IMR-90 (cell line): ENCODE measurements at regions not wholly inside any gene's neighbourhood (a gene's known extent, or its start where the extent isn't known, plus 50 kb on each side); places are given as distances from the start of the nearest gene placed in this dataset.

ENCODE experiments used
- ATAC-seq: fragments of 200-7000 bp; cut with Tn5 transposase; 2 replicates; pipeline ENCODE4 v1.9.1; 2020; ENCODE audit warnings: low read depth, mild to moderate bottlenecking, moderate library complexity
- BruUV-seq: library from RNA; stranded (reverse); fragments of 400-500 nt; replicated peaks from 2 replicates; lab custom pipeline; 2021; lab: Mats Ljungman, UMichigan
- CTCF ChIA-PET: fragments of 300-600 bp; formaldehyde crosslinking; extraction: SDS; loops from one replicate; lab custom pipeline; 2021; ENCODE audit warnings: antibody characterized with exemption; lab: Yijun Ruan, JAX
- POLR2A ChIA-PET: fragments of 300-600 bp; sonication (Branson Sonifier 250); formaldehyde crosslinking; loops from one replicate; lab custom pipeline; 2022; ENCODE audit warnings: antibody characterized with exemption; ENCODE audit not compliant: unreplicated experiment; lab: Charles Lee
- DNase-seq: peaks from one replicate; pipeline ENCODE4 v3.0.0; 2013
- H2AFZ ChIP-seq: replicated peaks from 2 replicates; pipeline ENCODE3; 2013; ENCODE audit warnings: low read length, mild to moderate bottlenecking; ENCODE audit not compliant: poor library complexity
- H2AK5ac ChIP-seq: 2 replicates; pipeline ENCODE4 v1.6.1; 2013; ENCODE audit warnings: low read depth, low read length, inconsistent platforms
- H2AK9ac ChIP-seq: replicated peaks from 2 replicates; pipeline ENCODE3; 2013; ENCODE audit warnings: mild to moderate bottlenecking, low read depth, low read length, moderate library complexity; ENCODE audit not compliant: poor library complexity
- H2BK120ac ChIP-seq: 2 replicates; pipeline ENCODE4 v1.6.1; 2013; ENCODE audit warnings: low read depth, low read length, inconsistent platforms
- H2BK15ac ChIP-seq: 3 replicates; pipeline ENCODE4 v1.6.1; 2013; ENCODE audit warnings: low read depth, low read length, inconsistent platforms
- H2BK20ac ChIP-seq: 2 replicates; pipeline ENCODE4 v1.6.1; 2013; ENCODE audit warnings: low read depth, mild to moderate bottlenecking, inconsistent platforms, low read length, moderate library complexity
- H2BK5ac ChIP-seq: 2 replicates; pipeline ENCODE4 v1.6.1; 2013; ENCODE audit warnings: mild to moderate bottlenecking, low read depth, low read length, inconsistent platforms; ENCODE audit not compliant: poor library complexity, severe bottlenecking
- H3K14ac ChIP-seq: replicated peaks from 2 replicates; pipeline ENCODE4 v1.6.1; 2013; ENCODE audit warnings: low read depth, low read length, inconsistent platforms
- H3K18ac ChIP-seq: 2 replicates; pipeline ENCODE4 v1.6.1; 2013; ENCODE audit warnings: low read depth, low read length, control low read depth
- H3K23ac ChIP-seq: 2 replicates; pipeline ENCODE4 v1.6.1; 2013; ENCODE audit warnings: low read depth, low read length, inconsistent platforms
- H3K27ac ChIP-seq: 2 replicates; pipeline ENCODE4 v1.5.1; 2013; ENCODE audit warnings: mild to moderate bottlenecking, control low read depth, low read length; ENCODE audit not compliant: insufficient read depth
- H3K27me3 ChIP-seq: 2 replicates; pipeline ENCODE4 v1.6.1; 2013; ENCODE audit warnings: low read length; ENCODE audit not compliant: control insufficient read depth, insufficient read depth
- H3K36me3 ChIP-seq: 2 replicates; pipeline ENCODE4 v1.6.1; 2013; ENCODE audit warnings: low read length, mixed read lengths; ENCODE audit not compliant: control insufficient read depth, insufficient read depth
- H3K4ac ChIP-seq: 2 replicates; pipeline ENCODE4 v1.6.1; 2013; ENCODE audit warnings: low read depth, low read length, inconsistent platforms
- H3K4me1 ChIP-seq: 2 replicates; pipeline ENCODE4 v1.6.1; 2013; ENCODE audit warnings: low read length, mixed read lengths; ENCODE audit not compliant: control insufficient read depth, insufficient read depth
- H3K4me2 ChIP-seq: 2 replicates; pipeline ENCODE4 v1.6.1; 2013; ENCODE audit warnings: low read depth, mild to moderate bottlenecking, control low read depth, low read length, moderate library complexity
- H3K4me3 ChIP-seq: 2 replicates; pipeline ENCODE4 v1.5.1; 2013; ENCODE audit warnings: low read depth, mild to moderate bottlenecking, control low read depth, low read length, moderate library complexity; ENCODE audit not compliant: insufficient read depth
- H3K56ac ChIP-seq: 2 replicates; pipeline ENCODE4 v1.6.1; 2013; ENCODE audit warnings: low read length, inconsistent platforms; ENCODE audit not compliant: insufficient read depth; ENCODE audit errors: extremely low read depth
- H3K79me1 ChIP-seq, 2 experiments: 2 replicates each; pipeline ENCODE4 v1.6.1; 2013; ENCODE audit warnings: low read length in 2 of 2, inconsistent platforms in 1 of 2, low read depth in 1 of 2
- H3K9ac ChIP-seq: 2 replicates; pipeline ENCODE4 v1.6.1; 2013; ENCODE audit warnings: low read depth, low read length, control low read depth
- H3K9me1 ChIP-seq: 2 replicates; pipeline ENCODE4 v1.6.1; 2013; ENCODE audit warnings: low read length, inconsistent platforms; ENCODE audit not compliant: insufficient read depth
- H3K9me3 ChIP-seq: 2 replicates; pipeline ENCODE4 v1.6.1; 2013; ENCODE audit warnings: low read length; ENCODE audit not compliant: control insufficient read depth, insufficient read depth
- H4K20me1 ChIP-seq: 2 replicates; pipeline ENCODE4 v1.6.1; 2013; ENCODE audit warnings: low read length, inconsistent platforms; ENCODE audit not compliant: insufficient read depth
- H4K5ac ChIP-seq: 2 replicates; pipeline ENCODE4 v1.6.1; 2013; ENCODE audit warnings: mild to moderate bottlenecking, low read depth, low read length, control low read depth
- H4K8ac ChIP-seq, 2 experiments: 2 replicates each; pipeline ENCODE4 v1.6.1; 2013; ENCODE audit warnings: low read depth in 2 of 2, low read length in 2 of 2, control low read depth in 1 of 2, inconsistent platforms in 1 of 2
- H4K91ac ChIP-seq: 2 replicates; pipeline ENCODE4 v1.6.1; 2013; ENCODE audit warnings: low read depth, low read length, inconsistent platforms; ENCODE audit not compliant: insufficient read depth
- BHLHE40 ChIP-seq: fragments of 150-350 bp; IDR thresholded peaks from 2 replicates; pipeline ENCODE4 v1.6.1; 2016; ENCODE audit warnings: mild to moderate bottlenecking, low read depth, low read length
- CEBPB ChIP-seq: IDR thresholded peaks from 2 replicates; pipeline ENCODE4 v1.6.1; 2012; ENCODE audit warnings: low read depth, low read length, improper control_type of control experiment
- CHD1 ChIP-seq: IDR thresholded peaks from 2 replicates; pipeline ENCODE4 v1.6.1; 2012; ENCODE audit warnings: low read depth, low read length, improper control_type of control experiment
- CTCF ChIP-seq: conservative IDR thresholded peaks from 2 replicates; pipeline ENCODE4 v1.5.1; 2012; ENCODE audit warnings: mild to moderate bottlenecking, low read depth, low read length, improper control_type of control experiment
- FOS ChIP-seq: fragments of 150-350 bp; IDR thresholded peaks from 2 replicates; pipeline ENCODE4 v1.6.1; 2016; ENCODE audit warnings: low read depth, low read length
- MAFK ChIP-seq: IDR thresholded peaks from 2 replicates; pipeline ENCODE4 v1.6.1; 2012; ENCODE audit warnings: low read depth, low read length, improper control_type of control experiment
- MAZ ChIP-seq: IDR thresholded peaks from 2 replicates; pipeline ENCODE4 v1.6.1; 2012; ENCODE audit warnings: low read depth, mild to moderate bottlenecking, low read length, improper control_type of control experiment, moderate library complexity, borderline replicate concordance
- MXI1 ChIP-seq: IDR thresholded peaks from 2 replicates; pipeline ENCODE4 v1.6.1; 2012; ENCODE audit warnings: low read depth, mild to moderate bottlenecking, low read length, moderate library complexity, borderline replicate concordance
- NFE2L2 ChIP-seq: fragments of 150-350 bp; IDR thresholded peaks from 2 replicates; pipeline ENCODE4 v1.6.1; 2016; ENCODE audit warnings: low read depth, mild to moderate bottlenecking, low read length
- POLR2A ChIP-seq: IDR thresholded peaks from 2 replicates; pipeline ENCODE4 v1.6.1; 2012; ENCODE audit warnings: mild to moderate bottlenecking, low read depth, low read length
- RAD21 ChIP-seq: IDR thresholded peaks from 2 replicates; pipeline ENCODE4 v1.6.1; 2012; ENCODE audit warnings: low read length, improper control_type of control experiment
- RCOR1 ChIP-seq: IDR thresholded peaks from 2 replicates; pipeline ENCODE4 v1.6.1; 2012; ENCODE audit warnings: mild to moderate bottlenecking, low read length, improper control_type of control experiment; ENCODE audit not compliant: insufficient replicate concordance
- RFX5 ChIP-seq: IDR thresholded peaks from 2 replicates; pipeline ENCODE4 v1.8.0; 2012; ENCODE audit warnings: low read depth, mild to moderate bottlenecking, low read length, moderate library complexity
- SMC3 ChIP-seq: fragments of 150-350 bp; IDR thresholded peaks from 2 replicates; pipeline ENCODE4 v1.6.1; 2016; ENCODE audit warnings: low read depth, mild to moderate bottlenecking, antibody characterized with exemption, low read length, moderate library complexity
- WGBS, 2 experiments: methylation state at CpG; one replicate each; pipeline versions ENCODE4 v1.1.5 to v1.1.7; 2013; ENCODE audit warnings: missing lambda C conversion rate in 2 of 2; ENCODE audit not compliant: insufficient read length in 1 of 2; ENCODE audit errors: extremely low coverage in 2 of 2; 5-methylcytosine and 5-hydroxymethylcytosine counted together
- dilution Hi-C: fragments of 300-500 bp; cut with HindIII; formaldehyde crosslinking; loops from one replicate; pipeline ENCODE4 v1.14.3; 2018; ENCODE audit warnings: low sequenced_read_pairs; ENCODE audit not compliant: unreplicated experiment
- in situ Hi-C: fragments of 300-500 bp; cut with MboI; formaldehyde crosslinking; loops from 3 replicates; pipeline ENCODE4 v1.14.3; 2019; ENCODE audit warnings: low sequenced_read_pairs, inconsistent platforms, mixed read lengths
- intact Hi-C: fragments of 100-400 bp; cut with micrococcal nuclease; formaldehyde crosslinking; loops from 2 replicates; pipeline ENCODE4 v1.10.0; 2022
- TF ChIP-seq, protein P1 (sequence below): fragments of 150-350 bp; IDR thresholded peaks from 2 replicates; pipeline ENCODE4 v1.6.1; 2017; ENCODE audit warnings: mild to moderate bottlenecking, antibody characterized with exemption, low read length, low read depth
- TF ChIP-seq, protein P2 (sequence below): fragments of 150-350 bp; IDR thresholded peaks from 2 replicates; pipeline ENCODE4 v1.6.1; 2016; ENCODE audit warnings: low read depth, mild to moderate bottlenecking, low read length, moderate library complexity, borderline replicate concordance

DNA sequence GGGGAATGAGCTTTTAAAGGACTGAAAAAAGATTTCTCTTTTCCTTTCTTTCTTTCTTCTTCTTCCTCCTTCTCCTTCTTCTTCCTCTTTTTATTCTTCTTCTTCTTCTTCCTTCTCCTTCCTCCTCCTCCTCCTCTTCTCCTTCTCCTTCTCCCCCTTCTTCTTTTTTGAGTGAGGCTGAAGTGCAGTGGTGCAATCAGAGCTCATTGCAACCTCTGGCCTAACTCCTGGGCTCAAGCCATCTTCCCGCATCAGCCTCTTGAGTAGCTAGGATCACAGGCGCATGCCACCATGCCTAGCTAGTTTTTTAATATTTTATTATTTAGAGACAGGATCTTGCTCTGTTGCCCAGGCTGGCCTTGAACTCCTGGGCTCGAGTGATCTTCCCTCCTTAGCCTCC, 120.9 kb upstream of the KL start:
- peak overlapping the region; percentile 43; the same call in 1 of the 3 replicates for H2BK15ac ChIP-seq
- peak overlapping the region; percentile 55; the same call in 1 of the 2 replicates for H3K4ac ChIP-seq
- DNase-seq, result no peak
- H2AFZ ChIP-seq, result no peak overlapping the region
- no peaks in the 10 kb centered on the region for H3K79me1 ChIP-seq
- peak overlapping the region; percentile 52; the same call in 1 of the 2 replicates for H2BK20ac ChIP-seq
- ChIA-PET POLR2A (no interaction called here), CTCF (no interaction called here)
- H3K56ac ChIP-seq, result no peak overlapping the region
- H3K4me3 ChIP-seq, result no peak overlapping the region
- H3K27ac ChIP-seq, result no peak overlapping the region
- no peak overlapping the region for H3K14ac ChIP-seq
- no peaks in the 10 kb centered on the region for H4K20me1 ChIP-seq
- no peak overlapping the region for H4K5ac ChIP-seq
- H3K9me3 ChIP-seq, result no peaks in the 10 kb centered on the region
- no peak overlapping the region for H3K4me2 ChIP-seq
- dilution Hi-C loops, result no loop called here
- H2AK9ac ChIP-seq, result no peak overlapping the region
- no peak overlapping the region for H3K9ac ChIP-seq
- BruUV-seq, result no TSS peak
- H2BK120ac ChIP-seq, result peak overlapping the region; percentile 66
- in situ Hi-C loops, result no loop called here
- no peak overlapping the region for H2BK5ac ChIP-seq
- H3K27me3 ChIP-seq, result no peaks in the 10 kb centered on the region
- peak overlapping the region; percentile 79 for H2AK5ac ChIP-seq
- no peak for TF ChIP-seq SMC3
- TF ChIP-seq MXI1, result no peak
- TF ChIP-seq MAZ, result no peak
- no peak for TF ChIP-seq CTCF
- no peak for TF ChIP-seq POLR2A
- TF ChIP-seq RAD21, result no peak
- TF ChIP-seq, protein P1, sequence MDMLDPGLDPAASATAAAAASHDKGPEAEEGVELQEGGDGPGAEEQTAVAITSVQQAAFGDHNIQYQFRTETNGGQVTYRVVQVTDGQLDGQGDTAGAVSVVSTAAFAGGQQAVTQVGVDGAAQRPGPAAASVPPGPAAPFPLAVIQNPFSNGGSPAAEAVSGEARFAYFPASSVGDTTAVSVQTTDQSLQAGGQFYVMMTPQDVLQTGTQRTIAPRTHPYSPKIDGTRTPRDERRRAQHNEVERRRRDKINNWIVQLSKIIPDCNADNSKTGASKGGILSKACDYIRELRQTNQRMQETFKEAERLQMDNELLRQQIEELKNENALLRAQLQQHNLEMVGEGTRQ, result no peak
- no peak for TF ChIP-seq RCOR1
- TF ChIP-seq, protein P2, sequence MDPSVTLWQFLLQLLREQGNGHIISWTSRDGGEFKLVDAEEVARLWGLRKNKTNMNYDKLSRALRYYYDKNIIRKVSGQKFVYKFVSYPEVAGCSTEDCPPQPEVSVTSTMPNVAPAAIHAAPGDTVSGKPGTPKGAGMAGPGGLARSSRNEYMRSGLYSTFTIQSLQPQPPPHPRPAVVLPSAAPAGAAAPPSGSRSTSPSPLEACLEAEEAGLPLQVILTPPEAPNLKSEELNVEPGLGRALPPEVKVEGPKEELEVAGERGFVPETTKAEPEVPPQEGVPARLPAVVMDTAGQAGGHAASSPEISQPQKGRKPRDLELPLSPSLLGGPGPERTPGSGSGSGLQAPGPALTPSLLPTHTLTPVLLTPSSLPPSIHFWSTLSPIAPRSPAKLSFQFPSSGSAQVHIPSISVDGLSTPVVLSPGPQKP, result no peak
- no peak for TF ChIP-seq FOS
- TF ChIP-seq RFX5, result no peak
- TF ChIP-seq CEBPB, result no peak
- no peak for TF ChIP-seq MAFK
- no peak for TF ChIP-seq NFE2L2
- no peak for TF ChIP-seq CHD1
- TF ChIP-seq BHLHE40, result no peak
- peaks cover 6% of the 10 kb centered on the region for H3K9me1 ChIP-seq
- H3K23ac ChIP-seq, result no peak overlapping the region
- WGBS, 2 experiments, result 67% methylated on average over 1 of the region's 3 CpGs; no CpG with 5 or more reads in 1 of the 2 experiments
- H3K4me1 ChIP-seq, result no peaks in the 10 kb centered on the region; the same call in none of the 2 replicates
- H3K18ac ChIP-seq, result no peak overlapping the region
- H3K36me3 ChIP-seq, result no peaks in the 10 kb centered on the region
- ATAC-seq, result no peak
- intact Hi-C loops, result no loop called here
- peak overlapping the region; percentile 57; the same call in 1 of the 2 replicates for H4K91ac ChIP-seq
- H4K8ac ChIP-seq, result no peak overlapping the region
